ENCODE measurements at regions not wholly inside any gene's neighbourhood (a gene's known extent, or its start where the extent isn't known, plus 50 kb on each side); places are given as distances from the start of the nearest gene placed in this dataset.
"Not testable (repeated sequence)": the region's sequence is repeated elsewhere in the genome, so short reads cannot be mapped to it uniquely, and the experiment has no call there.

GRCh38 chr20:29324516-29325303 lies 1932.8 kb upstream of the DEFB115 start:
- not testable (repeated sequence) for TF ChIP-seq POLR2A (IDR thresholded peaks at IDR 0.05; ENCODE audit: low read length); EP300 (IDR thresholded peaks at IDR 0.05); CTCF (IDR thresholded peaks at IDR 0.05); TP53 (CRISPR knock-in tag; IDR thresholded peaks at IDR 0.05)
